ENCODE measurements at regions not wholly inside any gene's neighbourhood (a gene's known extent, or its start where the extent isn't known, plus 50 kb on each side); places are given as distances from the start of the nearest gene placed in this dataset.

DNA sequence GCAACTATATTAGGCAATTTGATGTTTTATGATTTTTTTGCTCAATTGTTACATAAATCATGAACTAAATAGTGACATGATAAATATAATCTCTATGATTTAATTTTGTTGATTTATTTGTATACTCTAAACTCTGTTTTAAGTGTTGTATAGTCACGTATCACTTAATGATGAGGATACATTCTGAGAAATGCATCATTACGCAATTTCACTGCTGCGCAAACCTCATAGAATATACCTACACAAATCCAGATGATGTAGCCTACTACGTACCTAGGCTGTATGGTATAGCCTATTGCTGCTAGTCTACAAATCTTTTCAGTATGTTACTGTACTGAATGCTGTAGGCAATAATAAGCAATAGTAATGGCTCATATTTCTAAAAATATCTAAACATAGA lies 1029.8 kb downstream of the SI start:
- TF ChIP-seq EZH2 (IDR thresholded peaks at IDR 0.05; ENCODE audit: borderline replicate concordance, low read depth, low read length, poor library complexity, severe bottlenecking): no peak
- TF ChIP-seq, protein P1, sequence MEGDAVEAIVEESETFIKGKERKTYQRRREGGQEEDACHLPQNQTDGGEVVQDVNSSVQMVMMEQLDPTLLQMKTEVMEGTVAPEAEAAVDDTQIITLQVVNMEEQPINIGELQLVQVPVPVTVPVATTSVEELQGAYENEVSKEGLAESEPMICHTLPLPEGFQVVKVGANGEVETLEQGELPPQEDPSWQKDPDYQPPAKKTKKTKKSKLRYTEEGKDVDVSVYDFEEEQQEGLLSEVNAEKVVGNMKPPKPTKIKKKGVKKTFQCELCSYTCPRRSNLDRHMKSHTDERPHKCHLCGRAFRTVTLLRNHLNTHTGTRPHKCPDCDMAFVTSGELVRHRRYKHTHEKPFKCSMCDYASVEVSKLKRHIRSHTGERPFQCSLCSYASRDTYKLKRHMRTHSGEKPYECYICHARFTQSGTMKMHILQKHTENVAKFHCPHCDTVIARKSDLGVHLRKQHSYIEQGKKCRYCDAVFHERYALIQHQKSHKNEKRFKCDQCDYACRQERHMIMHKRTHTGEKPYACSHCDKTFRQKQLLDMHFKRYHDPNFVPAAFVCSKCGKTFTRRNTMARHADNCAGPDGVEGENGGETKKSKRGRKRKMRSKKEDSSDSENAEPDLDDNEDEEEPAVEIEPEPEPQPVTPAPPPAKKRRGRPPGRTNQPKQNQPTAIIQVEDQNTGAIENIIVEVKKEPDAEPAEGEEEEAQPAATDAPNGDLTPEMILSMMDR (conservative IDR thresholded peaks at IDR 0.05; ENCODE audit: low read depth, low read length): no peak

Data from A673 (cell line).